HG02973 (cell line): ENCODE measurements at regions not wholly inside any gene's neighbourhood (a gene's known extent, or its start where the extent isn't known, plus 50 kb on each side); places are given as distances from the start of the nearest gene placed in this dataset.

Experiments used
- ATAC-seq: cut with Tn5 transposase; IDR thresholded peaks from one replicate; pipeline ENCODE4 v1.9.1; 2021; ENCODE audit warnings: moderate library complexity; ENCODE audit not compliant: unreplicated experiment

- no peak for ATAC-seq
Measured at GRCh38 chr20:17100506-17100905, 126.3 kb upstream of the PCSK2 start.

GRCh38 chr20:17107127-17107526 is 119.7 kb upstream of the PCSK2 start:
- no peak for ATAC-seq

GRCh38 chr20:17108896-17109295 is 117.9 kb upstream of the PCSK2 start:
- no peak for ATAC-seq

GRCh38 chr20:17109307-17109706 is 117.5 kb upstream of the PCSK2 start:
- ATAC-seq: no peak

- no peak for ATAC-seq
Measured at GRCh38 chr20:17128206-17128605, 98.6 kb upstream of the PCSK2 start.

- no peak for ATAC-seq
Measured at GRCh38 chr20:17129089-17129488, 97.8 kb upstream of the PCSK2 start.

- no peak for ATAC-seq
Measured at GRCh38 chr20:17137692-17138091, 89.1 kb upstream of the PCSK2 start.

GRCh38 chr20:17138237-17138636 is 88.6 kb upstream of the PCSK2 start:
- no peak for ATAC-seq

GRCh38 chr20:17140894-17141293 is 85.9 kb upstream of the PCSK2 start:
- ATAC-seq: no peak

GRCh38 chr20:17141568-17141967 is 85.3 kb upstream of the PCSK2 start:
- no peak for ATAC-seq

- no peak for ATAC-seq
Measured at GRCh38 chr20:17142666-17143065, 84.2 kb upstream of the PCSK2 start.

- no peak for ATAC-seq
Measured at GRCh38 chr20:17150858-17151257, 76.0 kb upstream of the PCSK2 start.

GRCh38 chr20:17155401-17155800 is 71.4 kb upstream of the PCSK2 start:
- ATAC-seq: no peak

- ATAC-seq: no peak
Measured at GRCh38 chr20:17158701-17159100, 68.1 kb upstream of the PCSK2 start.

GRCh38 chr20:17161673-17162481 is 65.0 kb upstream of the PCSK2 start:
- no peak for ATAC-seq

GRCh38 chr20:17168026-17168612 is 58.7 kb upstream of the PCSK2 start:
- ATAC-seq: no peak

GRCh38 chr20:17169585-17170136 is 57.2 kb upstream of the PCSK2 start:
- ATAC-seq: no peak

- no peak for ATAC-seq
Measured at GRCh38 chr20:17171746-17172280, 55.0 kb upstream of the PCSK2 start.

- ATAC-seq: no peak
Measured at GRCh38 chr20:17172836-17173516, 53.9 kb upstream of the PCSK2 start.
